ENCODE measurements at regions not wholly inside any gene's neighbourhood (a gene's known extent, or its start where the extent isn't known, plus 50 kb on each side); places are given as distances from the start of the nearest gene placed in this dataset.

DNA sequence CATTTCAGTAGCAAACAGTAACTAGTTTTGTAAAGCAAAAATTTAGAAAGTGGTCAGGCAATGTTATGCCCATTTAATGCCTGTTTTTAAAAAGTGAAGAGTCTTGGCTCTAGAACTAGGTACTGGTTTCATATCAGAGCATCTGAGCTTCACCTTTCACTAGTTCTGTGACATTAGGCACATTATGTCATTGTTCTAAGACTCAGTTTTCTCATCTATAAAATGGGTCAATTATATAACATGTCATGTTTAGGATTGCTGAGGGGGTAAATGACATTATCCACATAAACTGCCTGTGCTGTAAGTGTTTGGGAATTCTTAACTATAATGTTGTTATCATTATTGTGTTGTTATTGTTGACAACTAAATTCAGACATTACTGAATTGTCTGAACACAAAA is 235.6 kb upstream of the ZC3H12C start:
- no peak for DNase-seq (ENCODE audit: low read depth in 3 of 3, low spot score in 1 of 3)

GRCh38 chr11:109858152-109858551 is 235.0 kb upstream of the ZC3H12C start:
- DNase-seq (ENCODE audit: low read depth in 3 of 3, low spot score in 1 of 3) = no peak

- no peak for DNase-seq (ENCODE audit: low read depth in 3 of 3, low spot score in 1 of 3)
Measured at GRCh38 chr11:109859045-109859724, 234.0 kb upstream of the ZC3H12C start.

- no peak for DNase-seq (ENCODE audit: low read depth in 3 of 3, low spot score in 1 of 3)
Measured at GRCh38 chr11:109862835-109863234, 230.4 kb upstream of the ZC3H12C start.

DNA sequence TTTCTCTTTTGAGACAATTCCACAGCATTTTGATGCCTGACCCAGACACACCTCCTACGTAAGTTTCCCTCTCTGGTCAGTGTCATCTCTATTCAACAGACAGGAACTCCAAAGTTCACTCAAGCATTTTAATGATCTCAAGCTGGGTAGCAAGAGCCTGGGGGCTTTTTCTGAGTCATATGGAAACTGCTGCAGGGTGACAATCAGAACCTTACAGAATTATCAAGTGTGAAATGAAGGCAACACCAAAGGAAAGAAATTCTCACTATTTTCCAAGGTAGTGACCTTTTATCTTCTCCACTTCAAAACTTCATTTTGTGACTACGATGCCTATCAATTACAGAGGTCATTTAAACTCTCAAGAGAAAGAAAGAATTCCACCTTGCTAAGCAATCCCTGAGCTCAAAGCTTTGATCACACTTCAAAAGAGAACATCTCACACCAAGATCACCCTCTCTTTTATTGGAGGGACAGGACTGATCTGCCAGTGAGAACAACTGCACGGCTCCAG is 229.0 kb upstream of the ZC3H12C start:
- DNase-seq (ENCODE audit: low read depth in 3 of 3, low spot score in 1 of 3) = no peak

DNA sequence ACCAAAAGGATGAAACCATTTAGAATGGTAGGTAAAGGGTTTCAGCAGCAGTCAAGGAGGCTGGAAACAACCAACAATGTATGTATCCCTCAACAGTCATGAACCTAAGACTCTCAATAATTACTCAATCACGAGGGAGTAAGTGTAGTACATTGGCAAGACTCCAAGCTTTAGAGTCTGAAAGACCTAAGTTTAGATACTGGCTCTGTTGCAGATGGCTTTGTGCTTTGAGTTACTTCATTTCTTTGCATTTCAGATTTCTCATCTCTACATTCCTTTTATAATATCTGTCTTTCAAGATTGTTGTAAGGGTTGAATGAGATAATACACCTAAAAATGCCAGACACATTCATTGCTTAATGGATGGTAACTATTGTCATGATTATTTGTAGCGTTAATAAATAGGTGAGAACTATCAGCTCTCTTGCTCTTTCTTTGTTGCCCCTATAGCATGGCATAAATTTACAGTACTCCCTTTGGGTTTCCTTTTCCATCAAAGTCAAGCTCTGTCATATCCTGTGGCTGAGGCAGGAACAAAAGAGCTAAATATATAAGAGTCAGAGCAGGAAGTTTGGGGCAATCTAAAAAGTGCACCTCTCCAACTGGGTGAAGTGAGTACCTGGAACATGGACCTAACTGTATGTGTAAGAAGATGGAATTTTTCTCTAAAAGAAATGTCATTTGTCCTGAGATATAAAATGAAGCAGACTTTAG is 228.2 kb upstream of the ZC3H12C start:
- DNase-seq (ENCODE audit: low read depth in 3 of 3, low spot score in 1 of 3) = no peak

GRCh38 chr11:109865548-109866186 is 227.5 kb upstream of the ZC3H12C start:
- no peak for DNase-seq (ENCODE audit: low read depth in 3 of 3, low spot score in 1 of 3)

DNA sequence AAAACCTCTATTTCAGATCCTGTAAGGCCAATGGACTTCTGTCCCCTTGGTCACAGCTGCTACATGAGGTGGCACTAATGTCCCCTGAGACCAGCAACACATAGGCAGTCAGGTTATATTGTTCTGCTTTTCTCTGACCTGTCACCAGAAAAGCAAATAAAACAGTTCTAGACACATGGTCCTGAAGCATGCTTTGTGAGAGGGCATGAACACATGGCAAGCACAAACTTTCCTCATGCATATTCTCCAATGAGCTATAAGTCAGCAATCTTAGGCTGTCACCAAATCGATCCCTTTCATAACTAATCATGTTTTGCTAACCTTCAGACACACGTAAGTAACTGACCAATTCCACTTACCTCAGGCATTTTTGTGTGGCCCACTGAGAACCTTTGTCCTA is 225.4 kb upstream of the ZC3H12C start:
- DNase-seq (ENCODE audit: low read depth in 3 of 3, low spot score in 1 of 3) = no peak

DNA sequence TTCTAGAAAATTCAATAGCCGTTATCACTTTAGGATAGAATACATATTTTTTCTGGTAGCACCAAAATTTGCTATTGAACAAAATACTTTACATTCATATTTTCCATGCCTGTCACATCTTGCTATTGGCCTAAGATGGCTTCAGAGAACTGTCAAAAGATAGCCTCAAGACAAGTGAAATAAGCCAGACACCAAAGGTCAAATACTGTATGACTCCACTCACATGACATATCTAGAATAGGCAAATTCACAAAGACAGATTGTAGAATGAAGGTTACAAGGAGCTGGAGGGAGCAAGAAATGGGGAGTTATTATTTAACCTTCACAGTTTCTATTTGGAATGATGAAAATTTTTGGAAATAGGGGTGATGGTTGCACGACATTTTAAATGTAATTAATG is 223.7 kb upstream of the ZC3H12C start:
- no peak for DNase-seq (ENCODE audit: low read depth in 3 of 3, low spot score in 1 of 3)

DNA sequence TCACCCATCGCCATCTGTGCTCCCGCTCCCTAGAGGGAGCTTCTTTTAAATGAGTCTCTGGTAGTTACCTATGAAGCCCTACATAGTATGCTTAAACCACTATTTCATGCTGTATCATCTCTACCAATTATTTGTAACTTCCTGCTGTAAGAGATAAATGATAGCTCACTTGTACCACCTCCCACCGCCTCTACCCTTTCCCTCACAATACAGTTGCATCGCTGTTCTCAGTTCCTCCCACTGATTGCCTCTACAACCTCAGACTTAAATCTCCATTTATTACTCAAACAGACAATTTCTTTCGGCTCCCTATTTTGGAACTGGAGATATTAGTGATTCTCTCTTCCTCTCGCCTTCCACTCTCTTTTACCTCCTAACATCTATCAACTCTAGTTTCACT is 222.9 kb upstream of the ZC3H12C start:
- DNase-seq (ENCODE audit: low read depth in 3 of 3, low spot score in 1 of 3) = no peak

DNA sequence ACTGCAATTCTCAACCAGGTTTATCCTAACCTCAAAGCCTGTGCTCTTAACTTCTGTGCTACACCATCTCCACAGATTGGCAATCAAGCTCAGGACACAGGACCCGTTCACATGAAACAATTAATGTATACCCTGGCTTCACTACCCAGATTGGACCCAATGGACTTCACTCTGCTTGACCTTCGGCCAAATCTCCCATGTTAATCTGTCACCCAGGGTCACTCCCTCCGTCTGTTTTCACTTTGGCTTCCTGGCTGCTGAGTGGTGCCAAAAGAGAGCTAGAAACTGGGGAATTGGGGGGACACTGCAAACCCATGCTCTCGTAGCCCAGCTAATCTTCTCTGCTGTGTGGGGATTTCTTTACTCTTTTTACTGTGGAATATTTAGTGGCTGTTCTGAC is 216.1 kb upstream of the ZC3H12C start:
- DNase-seq (ENCODE audit: low read depth in 3 of 3, low spot score in 1 of 3) = no peak

DNA sequence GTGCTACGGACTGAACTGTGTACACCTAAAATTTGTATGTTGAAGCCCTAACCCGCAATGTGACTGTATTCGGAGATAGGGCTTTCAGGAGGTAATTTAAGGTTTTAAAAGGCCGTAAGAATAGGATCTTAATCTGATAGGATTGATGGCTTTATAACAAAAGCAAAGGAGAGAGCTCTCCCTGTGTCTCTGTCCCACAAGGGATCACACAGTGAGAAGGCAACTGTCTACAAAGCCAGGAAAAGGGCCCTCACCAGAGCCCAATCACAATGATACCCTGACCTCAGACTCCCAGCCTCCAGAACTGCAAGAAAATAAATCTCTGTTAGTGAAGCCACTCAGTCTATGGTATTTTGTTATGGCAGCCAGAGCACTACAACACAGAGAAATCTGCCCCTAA is 208.7 kb upstream of the ZC3H12C start:
- no peak for DNase-seq (ENCODE audit: low read depth in 3 of 3, low spot score in 1 of 3)

GRCh38 chr11:109885006-109885405 is 208.2 kb upstream of the ZC3H12C start:
- DNase-seq (ENCODE audit: low read depth in 3 of 3, low spot score in 1 of 3) = no peak

DNA sequence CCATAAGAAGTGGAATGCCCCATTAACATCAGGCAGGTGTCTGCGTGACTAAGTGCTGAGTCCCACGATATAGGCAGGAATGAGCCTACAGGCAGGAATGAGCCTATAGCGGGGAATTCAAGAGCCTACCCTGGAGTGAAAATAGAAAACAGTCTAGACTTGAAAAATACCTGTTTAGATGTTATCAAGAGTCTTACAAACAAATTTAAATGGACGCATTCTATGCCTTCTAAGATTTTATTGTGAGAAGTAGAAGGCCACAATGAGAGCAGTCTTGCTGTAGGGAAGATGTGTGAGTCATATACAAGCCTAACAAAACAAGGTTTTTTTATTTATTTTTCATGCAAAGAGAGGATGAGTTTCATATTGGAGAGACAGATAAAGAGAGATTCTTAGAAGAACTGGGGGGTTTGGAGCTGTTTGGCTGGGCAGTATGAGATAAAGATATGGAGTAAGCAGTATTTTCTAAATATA is 200.8 kb upstream of the ZC3H12C start:
- no peak for DNase-seq (ENCODE audit: low read depth in 3 of 3, low spot score in 1 of 3)

GRCh38 chr11:109894242-109894641 is 198.9 kb upstream of the ZC3H12C start:
- no peak for DNase-seq (ENCODE audit: low read depth in 3 of 3, low spot score in 1 of 3)

- DNase-seq (ENCODE audit: low read depth in 3 of 3, low spot score in 1 of 3) = no peak
Measured at GRCh38 chr11:109898592-109898991, 194.6 kb upstream of the ZC3H12C start.

- DNase-seq (ENCODE audit: low read depth in 3 of 3, low spot score in 1 of 3) = no peak
Measured at GRCh38 chr11:109902764-109903433, 190.3 kb upstream of the ZC3H12C start.

DNA sequence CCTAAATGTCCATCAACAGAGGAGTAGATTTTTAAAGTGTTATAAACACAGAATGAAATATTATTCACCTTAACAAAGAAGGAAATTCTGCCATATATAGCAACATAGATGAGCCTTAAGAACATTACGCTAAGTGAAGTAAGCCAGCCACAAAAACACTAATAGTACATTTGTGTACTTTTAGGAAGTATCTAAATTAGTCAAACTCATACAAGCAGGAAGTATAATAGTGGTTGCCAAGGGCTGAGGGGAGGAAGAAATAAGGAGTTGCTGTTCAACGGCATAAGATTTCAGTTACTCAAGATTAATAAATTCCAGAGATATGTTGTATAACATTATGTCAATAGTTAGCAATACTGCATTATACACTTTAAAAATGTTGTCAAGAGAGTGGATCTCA is 181.7 kb upstream of the ZC3H12C start:
- no peak for DNase-seq (ENCODE audit: low read depth in 3 of 3, low spot score in 1 of 3)

- DNase-seq (ENCODE audit: low read depth in 3 of 3, low spot score in 1 of 3) = no peak
Measured at GRCh38 chr11:109914038-109914437, 179.2 kb upstream of the ZC3H12C start.

- no peak for DNase-seq (ENCODE audit: low read depth in 3 of 3, low spot score in 1 of 3)
Measured at GRCh38 chr11:109914809-109915653, 178.2 kb upstream of the ZC3H12C start.

DNA sequence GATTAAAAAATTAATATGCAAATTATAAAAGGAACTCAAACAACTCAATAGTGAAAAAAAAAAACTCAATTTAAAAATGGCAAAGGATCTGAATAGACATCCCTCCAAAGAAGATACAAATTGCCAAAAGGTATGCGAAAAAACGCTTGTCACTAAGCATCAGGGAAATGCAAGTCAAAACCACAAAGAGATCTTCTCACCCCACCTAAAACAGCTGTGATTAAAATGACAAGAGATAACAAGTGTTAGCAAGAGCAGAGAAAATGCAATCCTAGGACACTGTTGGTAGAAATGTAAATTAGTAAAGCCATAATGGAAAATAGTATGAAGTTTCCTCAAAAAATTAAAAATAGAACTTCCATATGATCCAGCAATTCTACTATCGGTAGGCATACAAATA is 166.3 kb upstream of the ZC3H12C start:
- DNase-seq (ENCODE audit: low read depth in 3 of 3, low spot score in 1 of 3) = no peak

Data from stimulated activated CD4-positive, alpha-beta T cell treated with anti-CD3 and anti-CD28 coated beads, TNF-alpha, amount 100 ng/mL, for 1 hour (primary cell).